OCI-LY7 (cell line): ENCODE measurements at regions not wholly inside any gene's neighbourhood (a gene's known extent, or its start where the extent isn't known, plus 50 kb on each side); places are given as distances from the start of the nearest gene placed in this dataset.

Experiments used
- EZH2phosphoT487 ChIP-seq: fragments of 200-600 bp; sonication (generic); IDR thresholded peaks from 2 replicates; pipeline ENCODE4 v1.6.1; 2018; ENCODE audit warnings: low read depth, borderline replicate concordance, mild to moderate bottlenecking, mixed run types, antibody characterized with exemption, low read length, moderate library complexity, mixed read lengths
- TF ChIP-seq, protein P1 (sequence below): fragments of 200-600 bp; sonication (generic); conservative IDR thresholded peaks from 2 replicates; pipeline ENCODE4 v1.5.1; 2014; ENCODE audit warnings: mild to moderate bottlenecking, antibody characterized with exemption, low read length, moderate library complexity, mixed read lengths

DNA sequence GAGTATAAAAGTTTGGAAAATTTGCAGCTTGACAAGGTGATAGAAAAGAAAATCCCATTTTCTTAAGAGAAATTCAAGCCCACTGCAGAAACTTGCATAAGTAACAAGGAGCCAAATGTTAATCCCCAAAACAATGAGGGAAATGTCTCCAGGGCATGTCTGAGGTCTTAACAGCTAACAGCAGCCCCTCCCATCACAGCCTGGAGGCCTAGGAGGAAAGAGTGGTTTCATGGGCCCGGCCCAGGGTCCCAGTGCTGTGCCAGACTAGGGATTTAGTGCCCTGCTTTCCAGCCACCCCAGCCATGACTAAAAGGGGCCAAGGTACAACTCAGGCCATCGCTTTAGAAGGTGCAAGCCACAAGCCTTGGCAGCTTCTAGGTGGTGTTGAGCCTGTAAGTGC lies 123.7 kb upstream of the TRPC6 start:
- TF ChIP-seq, protein P1, sequence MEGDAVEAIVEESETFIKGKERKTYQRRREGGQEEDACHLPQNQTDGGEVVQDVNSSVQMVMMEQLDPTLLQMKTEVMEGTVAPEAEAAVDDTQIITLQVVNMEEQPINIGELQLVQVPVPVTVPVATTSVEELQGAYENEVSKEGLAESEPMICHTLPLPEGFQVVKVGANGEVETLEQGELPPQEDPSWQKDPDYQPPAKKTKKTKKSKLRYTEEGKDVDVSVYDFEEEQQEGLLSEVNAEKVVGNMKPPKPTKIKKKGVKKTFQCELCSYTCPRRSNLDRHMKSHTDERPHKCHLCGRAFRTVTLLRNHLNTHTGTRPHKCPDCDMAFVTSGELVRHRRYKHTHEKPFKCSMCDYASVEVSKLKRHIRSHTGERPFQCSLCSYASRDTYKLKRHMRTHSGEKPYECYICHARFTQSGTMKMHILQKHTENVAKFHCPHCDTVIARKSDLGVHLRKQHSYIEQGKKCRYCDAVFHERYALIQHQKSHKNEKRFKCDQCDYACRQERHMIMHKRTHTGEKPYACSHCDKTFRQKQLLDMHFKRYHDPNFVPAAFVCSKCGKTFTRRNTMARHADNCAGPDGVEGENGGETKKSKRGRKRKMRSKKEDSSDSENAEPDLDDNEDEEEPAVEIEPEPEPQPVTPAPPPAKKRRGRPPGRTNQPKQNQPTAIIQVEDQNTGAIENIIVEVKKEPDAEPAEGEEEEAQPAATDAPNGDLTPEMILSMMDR, result no peak
- no peak for TF ChIP-seq EZH2phosphoT487
